HG03097 (cell line): ENCODE measurements at regions not wholly inside any gene's neighbourhood (a gene's known extent, or its start where the extent isn't known, plus 50 kb on each side); places are given as distances from the start of the nearest gene placed in this dataset.
"Not testable (repeated sequence)": the region's sequence is repeated elsewhere in the genome, so short reads cannot be mapped to it uniquely, and the experiment has no call there.

Source experiments
- ATAC-seq: cut with Tn5 transposase; IDR thresholded peaks from one replicate; pipeline ENCODE4 v1.9.1; 2021; ENCODE audit not compliant: unreplicated experiment, low FRiP score

DNA sequence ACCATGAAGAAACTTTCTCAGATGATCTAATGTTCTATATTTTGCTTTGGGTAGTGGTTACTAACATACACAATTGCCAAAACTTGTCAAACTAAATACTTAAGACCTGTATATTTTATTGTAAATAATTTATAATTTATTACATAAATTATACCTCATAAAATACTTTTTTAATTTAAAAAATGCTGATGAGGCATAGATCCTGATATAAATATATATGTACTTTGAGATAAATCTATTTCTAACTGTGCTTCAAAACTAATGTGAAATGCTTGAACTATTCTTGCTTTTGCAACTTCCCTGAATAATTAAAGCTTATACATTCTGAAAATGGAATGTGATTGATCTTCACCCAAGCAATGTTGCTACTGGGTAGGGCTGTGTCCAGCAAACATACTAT lies 568.8 kb downstream of the INSC start:
- no peak for ATAC-seq

DNA sequence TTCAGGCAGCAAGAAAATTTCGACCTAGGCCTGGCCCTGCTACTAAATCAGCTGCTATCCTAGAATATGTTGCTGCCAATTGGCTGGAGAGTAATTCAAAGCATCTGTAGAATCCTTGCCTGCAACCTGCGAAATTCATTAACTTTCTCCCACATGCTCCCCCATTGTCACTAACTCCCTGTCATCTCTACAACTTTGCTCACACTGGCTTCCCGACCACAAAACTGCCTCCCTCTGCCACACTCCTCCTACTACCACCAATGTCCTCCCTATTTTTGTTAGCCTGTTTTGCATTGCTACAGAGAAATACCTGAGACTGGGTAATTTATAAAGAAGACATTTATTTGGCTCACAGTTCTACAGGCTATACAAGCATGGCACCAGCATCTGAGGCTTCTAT lies 570.6 kb downstream of the INSC start:
- ATAC-seq: no peak

DNA sequence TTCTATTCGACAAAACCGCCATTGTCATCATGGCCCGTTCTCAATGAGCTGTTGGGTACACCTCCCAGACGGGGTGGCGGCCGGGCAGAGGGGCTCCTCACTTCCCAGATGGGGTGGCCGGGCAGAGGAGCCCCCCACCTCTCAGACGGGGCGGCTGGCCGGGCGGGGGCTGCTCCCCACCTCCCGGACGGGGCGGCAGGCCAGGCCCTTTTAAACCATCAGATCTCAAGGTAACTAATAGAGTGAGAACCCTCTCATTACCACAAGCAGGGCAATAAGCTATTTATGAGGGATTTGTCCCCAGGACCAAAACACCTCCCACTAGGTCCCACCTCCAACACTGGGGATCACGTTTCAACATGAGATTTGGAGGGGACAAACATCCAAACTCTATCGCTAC lies 571.5 kb downstream of the INSC start:
- ATAC-seq: not testable (repeated sequence)

DNA sequence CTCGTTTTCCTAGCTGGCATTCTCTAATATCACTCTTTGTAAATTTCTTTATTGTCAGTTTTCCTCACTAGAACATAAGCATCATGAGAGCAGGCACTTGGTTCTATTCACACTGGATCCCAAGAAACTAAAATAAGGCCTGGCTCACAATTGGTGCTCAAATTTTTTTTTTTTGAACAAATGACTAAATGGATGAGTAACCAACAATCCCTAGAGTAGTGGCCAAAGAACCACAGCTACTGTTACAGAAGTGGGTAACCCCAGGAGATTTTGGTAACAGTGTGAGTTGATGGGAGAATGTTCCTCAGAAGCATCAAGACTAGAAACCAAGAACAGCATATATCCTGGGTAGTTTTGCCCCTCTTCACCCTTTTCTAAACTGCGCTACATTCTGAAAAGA lies 572.6 kb downstream of the INSC start:
- no peak for ATAC-seq

DNA sequence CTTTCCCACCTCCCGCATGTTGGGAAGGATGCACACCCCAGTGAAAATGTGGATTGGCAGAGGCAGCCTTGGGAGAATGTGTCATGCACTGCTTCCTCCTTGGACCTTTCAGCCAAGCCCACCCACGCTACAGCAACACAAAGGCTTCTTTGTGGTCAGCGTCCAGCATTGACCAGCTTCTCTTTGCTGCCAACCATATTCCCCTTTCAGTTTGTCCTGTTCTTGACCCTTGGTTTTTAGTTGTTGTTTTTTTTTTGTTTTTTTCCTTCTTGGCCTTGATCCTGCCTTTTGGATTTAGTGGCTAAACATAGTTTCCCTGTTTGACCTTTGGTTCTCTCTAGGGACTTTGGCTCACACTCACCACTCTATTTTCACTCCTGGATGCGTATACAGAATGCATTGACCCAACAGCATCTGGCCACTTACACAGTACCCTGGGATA lies 573.6 kb downstream of the INSC start:
- no peak for ATAC-seq

DNA sequence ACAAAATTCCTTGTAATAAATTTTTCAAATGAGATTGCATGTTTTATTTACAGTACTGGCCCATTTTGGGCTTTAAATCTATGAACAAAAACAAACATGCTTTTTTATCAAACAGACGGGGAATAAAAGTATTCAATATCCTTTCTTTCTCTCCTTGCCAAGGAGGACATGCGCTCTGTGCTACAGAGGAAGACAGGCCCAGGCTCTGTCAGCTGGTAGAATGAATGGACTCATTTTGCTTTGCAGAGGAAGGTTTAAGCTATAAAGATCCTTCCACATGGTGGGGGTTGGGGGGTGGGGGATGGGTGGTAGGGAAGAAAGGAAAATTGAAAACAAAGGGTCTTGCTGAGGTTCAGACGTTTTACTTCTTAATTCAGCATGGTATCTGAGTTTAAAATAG lies 575.6 kb downstream of the INSC start:
- no peak for ATAC-seq

DNA sequence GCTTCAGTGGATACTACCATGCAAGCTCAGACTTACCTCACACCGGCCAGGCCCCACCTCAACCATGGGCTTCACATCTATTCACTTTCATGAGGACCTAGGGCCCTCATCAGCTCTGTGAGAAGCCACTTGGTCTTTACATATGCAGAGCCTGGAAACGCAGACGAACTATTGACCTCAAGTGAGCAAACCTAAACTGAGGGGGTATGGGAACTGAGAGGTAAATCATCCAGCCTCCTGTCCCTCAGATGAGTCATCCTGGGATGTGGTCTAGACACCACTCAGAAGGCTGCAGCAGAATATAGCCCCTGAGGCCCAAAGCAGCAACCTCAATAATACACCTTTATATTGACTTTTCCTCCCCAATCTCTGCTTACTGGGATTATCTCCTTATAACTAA lies 578.0 kb downstream of the INSC start:
- ATAC-seq: no peak

DNA sequence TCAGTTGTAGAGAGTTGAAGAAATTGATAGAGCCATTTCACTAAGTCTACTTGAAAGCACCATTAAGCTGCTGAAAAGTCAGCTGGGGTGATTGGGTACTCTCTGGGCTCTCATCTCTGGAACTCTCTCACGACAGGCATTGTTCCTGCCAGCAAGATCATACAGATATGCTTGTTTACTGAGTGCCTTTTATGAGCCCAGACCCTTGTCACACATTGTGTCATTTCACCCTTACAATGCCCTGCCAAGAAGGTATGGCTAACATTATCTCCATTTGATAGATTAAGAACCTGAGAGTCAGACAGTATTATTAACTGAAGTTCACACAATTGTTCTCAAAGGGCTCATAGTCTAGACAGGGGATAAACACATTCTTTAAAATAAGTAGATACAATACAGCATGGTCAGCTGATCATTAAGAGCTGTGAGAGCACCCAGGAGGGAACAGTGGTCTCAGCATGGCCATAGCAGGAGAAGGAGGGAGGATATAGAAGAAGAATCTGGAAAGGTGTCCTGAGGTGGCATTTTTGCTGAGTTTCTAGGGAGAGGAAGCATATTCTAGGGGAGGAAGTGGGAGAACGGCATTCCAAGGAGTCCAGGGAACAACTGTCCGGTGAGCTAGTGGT lies 580.5 kb downstream of the INSC start:
- no peak for ATAC-seq

DNA sequence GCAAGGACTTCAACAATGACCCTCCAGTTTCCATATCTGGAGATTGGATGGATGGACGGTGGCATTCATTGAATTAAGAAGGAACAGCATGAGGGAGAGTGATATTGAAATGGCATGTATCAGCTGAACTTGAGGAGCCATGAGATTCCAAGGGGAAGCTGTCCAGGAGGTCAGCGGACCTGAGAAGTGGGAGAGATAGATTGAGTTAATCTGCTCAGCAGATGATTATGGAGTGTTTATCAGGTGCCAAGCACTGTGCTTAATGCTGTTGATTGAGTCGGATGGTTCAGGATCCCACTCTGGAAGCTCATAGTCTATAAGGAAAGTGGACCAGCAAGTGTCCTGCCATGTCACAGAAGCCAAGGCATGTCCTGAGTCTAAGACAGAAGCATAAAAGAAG lies 581.3 kb downstream of the INSC start:
- no peak for ATAC-seq

DNA sequence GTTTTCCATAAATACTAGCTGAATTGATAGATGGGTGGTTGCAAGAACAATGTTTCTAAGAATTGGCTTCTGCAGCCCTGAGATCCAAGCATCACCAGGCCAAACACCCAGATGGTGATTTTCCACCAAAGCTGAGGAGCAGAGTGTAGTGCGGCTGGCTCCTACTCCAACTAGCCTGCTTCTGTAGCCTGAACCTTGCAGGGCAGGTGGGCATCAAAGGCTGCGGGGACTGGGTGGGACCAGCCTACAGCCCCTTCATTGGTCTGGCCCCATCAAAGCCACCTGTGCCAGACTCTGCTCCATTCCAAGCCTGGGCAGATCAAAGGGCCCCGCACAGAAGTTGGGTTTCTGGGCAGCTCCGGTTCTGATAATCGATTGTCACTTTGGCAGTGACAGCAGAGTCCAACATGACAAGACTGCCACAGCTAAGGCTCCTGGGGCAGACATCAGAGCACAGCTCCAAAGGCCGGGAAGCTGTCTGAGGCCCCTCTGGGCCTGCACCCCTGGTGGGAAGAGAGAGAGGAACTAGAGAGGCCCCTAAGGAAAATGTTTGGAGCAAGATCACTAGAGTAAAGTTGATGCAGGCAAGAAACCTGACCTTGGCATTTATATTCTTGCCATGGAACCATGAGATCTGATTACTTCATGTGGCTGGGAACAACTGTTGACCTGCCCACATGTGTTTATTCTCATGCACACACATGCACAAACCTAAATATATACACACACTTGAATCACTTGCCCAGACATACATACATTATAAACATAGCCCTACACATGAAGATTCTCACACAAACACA lies 582.9 kb downstream of the INSC start:
- no peak for ATAC-seq

DNA sequence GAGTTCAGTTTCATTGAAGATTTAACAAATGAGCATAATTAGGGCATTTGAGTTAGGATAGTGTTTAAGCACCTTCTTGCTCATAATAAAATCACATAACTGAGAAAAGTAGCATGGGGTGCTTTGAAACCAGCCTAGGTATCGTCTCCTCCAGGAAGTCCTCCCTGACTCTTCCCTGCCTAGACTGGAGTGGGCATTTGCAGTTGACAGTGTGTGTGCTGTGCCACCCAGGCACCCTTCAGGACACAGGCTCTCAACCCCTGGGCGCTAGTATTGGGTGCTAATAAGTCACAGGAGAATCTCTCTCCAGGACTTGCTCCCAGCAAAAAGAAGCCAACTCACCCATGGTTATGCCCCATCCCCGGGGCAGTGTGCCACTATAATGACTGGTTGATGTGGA lies 584.1 kb downstream of the INSC start:
- ATAC-seq: no peak

DNA sequence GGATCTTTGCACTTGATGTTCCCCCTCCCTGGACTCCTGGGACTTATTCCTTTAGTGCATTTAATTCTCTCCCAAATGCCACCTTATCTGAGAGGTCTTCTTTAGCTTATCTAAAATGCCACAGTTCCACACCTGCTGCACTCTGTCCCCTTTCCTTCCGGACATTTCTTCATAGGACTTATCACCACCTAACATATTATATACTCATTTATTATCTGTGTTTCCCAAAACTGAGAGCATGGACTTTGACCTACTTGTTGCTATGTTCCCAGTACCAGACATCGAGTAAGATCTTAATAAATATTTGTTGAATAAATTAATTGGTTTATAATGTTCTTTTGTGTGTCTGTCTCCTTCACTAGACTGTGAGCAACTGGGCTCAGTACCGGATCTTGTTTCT lies 585.3 kb downstream of the INSC start:
- no peak for ATAC-seq

DNA sequence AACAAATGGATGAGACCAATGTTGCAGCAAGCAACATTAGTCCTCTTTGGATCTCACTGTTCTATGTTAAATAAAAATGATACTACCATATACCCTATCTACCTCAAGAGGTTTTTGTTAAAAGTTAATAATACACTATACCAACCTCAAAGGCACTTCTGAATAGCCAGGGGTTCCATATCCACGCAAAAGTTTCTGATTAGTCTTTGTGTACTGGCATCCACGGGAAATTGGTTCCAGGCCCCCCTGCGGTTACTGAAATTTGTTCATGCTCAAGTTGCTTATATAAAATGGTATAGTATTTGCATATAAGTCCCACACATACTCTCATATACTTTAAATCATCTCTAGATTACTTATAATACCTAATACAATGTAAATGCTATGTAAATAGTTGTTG lies 585.7 kb downstream of the INSC start:
- no peak for ATAC-seq

DNA sequence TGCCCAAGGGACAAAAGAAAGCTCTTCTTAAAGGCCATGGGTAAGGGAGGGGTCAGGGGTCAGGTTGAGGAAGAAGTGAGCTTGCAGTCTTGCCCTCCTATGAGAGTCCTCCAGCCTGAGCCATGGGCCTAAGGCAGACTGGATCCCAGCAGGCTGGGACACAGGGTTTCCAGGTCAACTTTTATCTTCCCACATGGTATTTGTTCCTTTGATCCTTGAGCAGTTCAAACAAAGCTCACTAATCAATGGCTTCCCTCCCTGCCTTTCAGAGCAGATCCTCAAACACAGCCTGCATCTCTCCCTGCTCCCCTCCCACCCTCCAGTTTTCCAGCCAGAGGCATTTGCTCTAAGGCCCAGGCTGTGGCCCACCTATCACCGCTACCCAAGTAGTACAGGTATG lies 589.3 kb downstream of the INSC start:
- no peak for ATAC-seq

DNA sequence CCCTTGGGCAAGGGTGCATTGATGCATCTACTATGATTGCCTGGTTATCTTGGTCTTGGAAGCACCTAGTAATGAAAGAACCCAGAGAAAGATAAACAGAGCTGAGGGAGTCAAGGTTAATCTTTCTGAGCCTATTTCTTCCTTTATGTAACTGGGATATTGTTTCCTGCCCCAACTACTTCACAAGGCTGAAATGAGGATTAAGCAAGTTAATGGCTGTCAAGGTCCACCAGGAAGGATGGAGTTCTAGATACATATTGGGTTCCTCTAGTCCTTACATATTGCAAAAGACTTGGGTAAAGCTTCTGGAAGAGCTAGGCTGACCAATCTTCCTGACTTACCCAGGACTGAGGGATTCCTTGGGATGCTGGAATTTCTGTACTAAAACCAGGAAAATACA lies 589.8 kb downstream of the INSC start:
- ATAC-seq: no peak

DNA sequence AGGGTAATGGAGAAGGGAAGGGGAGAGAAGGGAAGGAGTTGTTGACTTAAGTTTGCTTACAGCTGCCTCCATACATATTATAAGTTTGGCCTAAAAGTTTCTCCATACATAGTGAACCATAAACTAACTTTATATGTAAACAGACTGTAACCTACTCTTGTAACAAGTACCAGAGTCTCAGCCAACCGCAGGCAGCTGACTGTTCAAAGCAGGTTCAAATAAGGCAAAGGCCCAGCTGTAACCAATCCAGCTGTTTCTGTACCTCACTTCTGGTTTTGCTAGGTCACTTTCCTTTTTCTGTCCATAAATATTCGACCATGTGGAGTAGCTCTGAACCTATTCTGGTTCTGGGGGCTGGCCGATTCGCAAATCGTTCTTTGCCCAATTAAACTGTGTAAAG lies 591.2 kb downstream of the INSC start:
- no peak for ATAC-seq

DNA sequence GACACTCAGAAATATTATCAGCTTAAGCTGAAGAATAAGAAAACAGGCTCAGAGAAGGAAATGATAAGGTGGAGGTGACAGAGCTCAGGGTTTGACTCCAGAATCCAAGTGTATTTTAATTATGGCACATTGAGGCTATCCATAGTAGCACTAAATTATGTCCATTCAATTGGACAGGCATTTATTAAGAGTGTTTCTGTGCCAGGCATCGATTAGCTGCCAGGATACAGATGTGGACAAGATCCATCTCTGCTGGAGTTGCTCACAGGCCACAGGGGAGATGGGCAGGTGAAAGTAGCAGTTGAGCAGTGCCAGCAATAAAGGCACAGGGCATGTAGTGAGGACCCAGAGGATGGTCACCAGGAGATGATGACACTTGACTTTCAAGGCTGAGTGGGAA lies 592.5 kb downstream of the INSC start:
- ATAC-seq: no peak

DNA sequence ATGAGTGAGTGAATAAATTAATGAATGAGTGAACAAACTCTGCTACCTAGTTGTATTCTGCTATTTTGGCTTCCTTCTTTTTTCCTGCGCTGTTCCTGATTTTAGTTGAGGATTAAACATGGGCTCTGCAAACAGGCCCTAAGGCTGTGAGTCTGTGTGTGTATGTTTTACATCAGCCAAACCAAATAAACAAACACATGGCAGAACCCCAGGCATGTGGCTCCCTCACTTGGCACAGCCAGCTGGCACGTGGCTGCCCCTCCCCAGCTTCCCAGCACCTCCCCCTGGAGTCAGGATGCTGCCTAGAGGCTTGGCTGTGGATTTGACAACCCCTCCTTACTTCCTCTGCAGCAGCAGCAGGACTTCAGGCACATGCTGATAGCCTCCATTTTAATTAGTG lies 593.2 kb downstream of the INSC start:
- no peak for ATAC-seq

DNA sequence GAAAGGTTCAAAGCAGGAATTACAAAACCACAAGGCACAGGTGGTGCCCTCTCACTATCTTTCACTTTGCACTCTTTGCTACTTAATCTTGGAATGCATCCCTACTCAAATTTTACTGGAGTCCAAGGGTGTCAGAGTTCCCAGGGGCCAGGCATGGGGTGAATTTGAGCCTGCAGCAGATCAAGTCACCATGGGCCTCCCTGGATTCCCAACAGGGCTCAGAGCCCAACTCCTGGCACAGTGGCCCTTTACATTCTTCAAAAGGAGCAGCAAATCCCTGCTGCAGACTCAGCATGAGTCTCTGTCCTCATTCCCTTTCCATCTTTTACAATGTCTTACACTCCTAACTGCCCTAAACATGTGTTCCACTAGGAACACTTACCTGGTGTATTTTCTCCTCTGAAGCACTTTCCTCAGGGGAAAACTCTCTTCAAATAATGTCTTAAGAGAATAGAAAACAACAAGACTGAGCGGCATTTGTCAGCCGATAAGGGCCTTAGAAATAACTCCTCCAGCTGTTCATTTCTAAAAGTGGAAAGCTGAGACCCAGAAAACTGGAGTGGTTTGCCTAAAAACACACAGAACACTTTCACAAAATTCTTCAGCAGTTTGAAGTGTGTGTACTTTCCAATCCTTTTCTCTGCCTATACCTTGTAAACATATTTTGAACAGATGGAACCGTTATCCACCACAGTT lies 596.0 kb downstream of the INSC start:
- ATAC-seq: no peak

DNA sequence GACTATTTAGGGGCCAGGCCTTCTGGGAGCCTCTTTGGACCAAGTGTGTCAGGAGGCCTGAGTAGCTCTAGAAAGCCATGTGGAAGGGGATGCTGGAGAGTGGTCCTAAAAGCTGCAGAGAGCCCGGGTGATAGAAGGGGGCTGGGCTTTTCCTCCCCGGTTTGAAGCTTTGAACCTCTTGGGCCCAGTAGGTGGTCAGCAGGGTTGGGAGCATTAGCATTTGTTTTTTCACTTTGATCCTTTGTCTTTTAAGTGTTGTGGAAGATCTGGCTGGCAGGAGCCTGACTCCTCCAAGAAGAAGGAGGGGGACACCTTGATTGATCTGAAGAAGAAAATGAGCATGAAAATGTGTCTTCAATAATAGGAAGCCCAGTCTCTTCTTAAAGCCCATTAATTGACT lies 596.6 kb downstream of the INSC start:
- no peak for ATAC-seq

DNA sequence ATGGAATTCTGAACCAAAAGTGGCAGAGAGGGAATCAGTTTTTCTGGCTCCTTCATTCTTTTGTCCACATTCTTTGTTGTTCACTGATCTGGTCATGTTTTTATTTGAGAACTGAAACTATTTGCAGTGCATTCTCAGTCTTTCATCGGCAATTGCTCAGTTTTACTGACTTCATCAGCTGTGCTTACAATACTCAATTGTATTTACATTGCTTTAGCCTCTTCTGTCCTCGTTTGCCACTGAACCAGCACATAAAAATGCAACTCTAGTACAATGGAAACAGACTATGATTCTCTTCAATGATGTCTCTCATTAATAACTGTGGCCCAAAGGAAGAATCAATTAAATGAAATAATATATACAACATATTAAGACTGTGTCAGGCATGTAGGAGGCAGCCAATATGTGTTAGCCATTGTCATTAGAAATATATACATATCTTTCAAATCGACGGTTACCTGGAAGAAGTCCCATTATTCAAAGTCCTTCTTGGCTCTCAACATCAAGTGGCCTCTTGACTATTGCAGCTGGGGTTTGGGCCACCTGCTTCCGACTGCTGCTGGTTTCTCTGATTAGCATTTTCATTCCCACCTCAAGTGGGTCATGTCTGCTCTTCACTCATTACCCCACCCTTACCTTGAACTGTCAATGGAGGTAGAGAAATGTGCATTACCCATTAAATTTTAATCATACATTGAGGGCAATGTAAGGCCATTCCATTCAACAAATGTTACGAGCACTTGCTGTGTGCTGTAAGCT lies 600.1 kb downstream of the INSC start:
- no peak for ATAC-seq
